Memory B cell (primary cell): ENCODE measurements at regions not wholly inside any gene's neighbourhood (a gene's known extent, or its start where the extent isn't known, plus 50 kb on each side); places are given as distances from the start of the nearest gene placed in this dataset.
"Not testable (repeated sequence)": the region's sequence is repeated elsewhere in the genome, so short reads cannot be mapped to it uniquely, and the experiment has no call there.

Experiments
- ATAC-seq: fragments of 150-1000 bp; cut with Tn5 transposase; 2 replicates; pipeline ENCODE4 v1.10.0; 2021; ENCODE audit warnings: low read depth, mild to moderate bottlenecking, moderate library complexity
- DNase-seq, 2 donors: peaks; one replicate each; pipeline ENCODE4 v3.0.0; 2022; ENCODE audit warnings: low spot score in 2 of 2
- H3K27ac Mint-ChIP-seq: one replicate; pipeline ENCODE4 v1.8.0; 2022; ENCODE audit warnings: mild to moderate bottlenecking, moderate library complexity, mixed read lengths
- H3K27me3 Mint-ChIP-seq: one replicate; pipeline ENCODE4 v1.8.0; 2022; ENCODE audit warnings: mixed read lengths
- H3K36me3 Mint-ChIP-seq: one replicate; pipeline ENCODE4 v1.8.0; 2022; ENCODE audit warnings: mild to moderate bottlenecking, mixed read lengths
- H3K4me1 Mint-ChIP-seq: one replicate; pipeline ENCODE4 v1.8.0; 2022; ENCODE audit warnings: mixed read lengths
- H3K4me3 Mint-ChIP-seq: one replicate; pipeline ENCODE4 v1.8.0; 2022; ENCODE audit warnings: mild to moderate bottlenecking, moderate library complexity, mixed read lengths
- H3K9me3 Mint-ChIP-seq: one replicate; pipeline ENCODE4 v1.8.0; 2022; ENCODE audit warnings: mixed read lengths

DNA sequence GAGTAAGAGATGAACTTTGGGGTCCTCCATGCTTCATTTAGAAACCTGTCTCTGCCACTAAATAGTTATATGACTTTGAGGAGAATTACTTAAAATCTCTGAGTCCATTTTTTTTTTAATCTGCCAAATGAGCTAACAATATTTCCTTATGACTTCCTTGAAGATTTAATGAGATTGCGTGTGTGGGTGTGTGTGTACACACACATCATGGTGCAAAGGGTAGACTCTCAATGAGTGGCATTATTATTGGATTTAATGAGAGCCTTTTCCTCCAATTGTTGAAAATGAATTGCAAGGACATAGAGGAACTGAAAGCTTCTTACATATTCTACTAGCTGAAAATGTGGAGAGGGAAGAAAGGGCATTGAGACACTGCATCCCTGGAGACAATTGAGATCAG lies 573.5 kb upstream of the LUZP2 start:
- ATAC-seq (no peak), DNase-seq (no peak)
- Mint-ChIP-seq H3K4me3 (no peak overlapping the region), H3K9me3 (peaks cover 3% of the 10 kb centered on the region), H3K27me3 (no peaks in the 10 kb centered on the region), H3K4me1 (no peaks in the 10 kb centered on the region), H3K36me3 (no peaks in the 10 kb centered on the region), H3K27ac (no peak overlapping the region)

DNA sequence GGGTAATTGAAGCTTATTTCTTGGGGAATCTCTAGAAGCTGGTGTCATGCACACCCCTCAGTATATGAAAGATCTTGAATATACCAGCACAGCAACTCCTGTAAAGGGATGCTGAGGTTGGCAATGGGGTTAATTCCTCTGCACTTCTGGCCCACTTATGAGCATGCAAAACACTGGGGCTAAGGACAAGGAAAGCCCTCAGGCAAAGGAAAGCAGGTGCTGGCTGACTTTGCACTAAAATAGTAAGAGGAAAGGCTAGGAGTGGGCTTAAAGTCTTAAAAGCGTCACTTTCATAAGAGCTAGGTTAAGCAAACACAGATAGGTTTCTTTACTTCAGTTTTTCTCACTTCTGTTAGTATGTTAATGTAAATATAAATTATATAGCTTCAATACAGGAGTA lies 572.6 kb upstream of the LUZP2 start:
- Mint-ChIP-seq H3K27me3 (no peaks in the 10 kb centered on the region), H3K4me1 (no peaks in the 10 kb centered on the region), H3K27ac (no peak overlapping the region), H3K9me3 (peaks cover 2% of the 10 kb centered on the region), H3K36me3 (no peaks in the 10 kb centered on the region), H3K4me3 (no peak overlapping the region)
- ATAC-seq (no peak), DNase-seq (no peak)

GRCh38 chr11:23931443-23931842 lies 565.4 kb upstream of the LUZP2 start:
- Mint-ChIP-seq H3K4me1 (no peaks in the 10 kb centered on the region), H3K9me3 (peaks cover 3% of the 10 kb centered on the region), H3K4me3 (no peak overlapping the region), H3K36me3 (no peaks in the 10 kb centered on the region), H3K27me3 (no peaks in the 10 kb centered on the region), H3K27ac (no peak overlapping the region)
- DNase-seq (no peak), ATAC-seq (no peak)

GRCh38 chr11:23932485-23932898 lies 564.4 kb upstream of the LUZP2 start:
- Mint-ChIP-seq H3K4me3 (no peak overlapping the region), H3K36me3 (no peaks in the 10 kb centered on the region), H3K9me3 (peaks cover 3% of the 10 kb centered on the region), H3K27ac (no peak overlapping the region), H3K27me3 (no peaks in the 10 kb centered on the region), H3K4me1 (no peaks in the 10 kb centered on the region)
- DNase-seq: no peak
- ATAC-seq: no peak

DNA sequence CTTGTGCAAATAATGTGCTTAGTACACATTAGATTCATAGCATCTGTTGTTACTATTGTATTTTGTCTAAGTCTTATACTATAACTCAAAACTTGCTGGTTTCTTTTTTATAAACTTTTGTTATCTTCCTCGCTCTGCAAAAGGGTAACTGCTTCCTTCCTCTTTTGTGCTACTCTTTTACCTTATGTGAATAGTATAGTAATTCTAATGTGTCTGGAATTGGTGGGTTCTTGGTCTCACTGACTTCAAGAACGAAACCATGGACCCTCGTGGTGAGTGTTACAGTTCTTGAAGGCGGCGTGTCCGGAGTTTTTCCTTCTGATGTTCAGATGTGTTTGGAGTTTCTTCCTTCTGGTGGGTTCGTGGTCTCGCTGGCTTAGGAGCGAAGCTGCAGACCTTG lies 563.1 kb upstream of the LUZP2 start:
- H3K9me3 Mint-ChIP-seq: peaks cover 3% of the 10 kb centered on the region
- DNase-seq: no peak
- no peaks in the 10 kb centered on the region for H3K36me3 Mint-ChIP-seq
- H3K27me3 Mint-ChIP-seq: no peaks in the 10 kb centered on the region
- no peak overlapping the region for H3K4me3 Mint-ChIP-seq
- ATAC-seq: no peak
- H3K27ac Mint-ChIP-seq: no peak overlapping the region
- H3K4me1 Mint-ChIP-seq: no peaks in the 10 kb centered on the region

DNA sequence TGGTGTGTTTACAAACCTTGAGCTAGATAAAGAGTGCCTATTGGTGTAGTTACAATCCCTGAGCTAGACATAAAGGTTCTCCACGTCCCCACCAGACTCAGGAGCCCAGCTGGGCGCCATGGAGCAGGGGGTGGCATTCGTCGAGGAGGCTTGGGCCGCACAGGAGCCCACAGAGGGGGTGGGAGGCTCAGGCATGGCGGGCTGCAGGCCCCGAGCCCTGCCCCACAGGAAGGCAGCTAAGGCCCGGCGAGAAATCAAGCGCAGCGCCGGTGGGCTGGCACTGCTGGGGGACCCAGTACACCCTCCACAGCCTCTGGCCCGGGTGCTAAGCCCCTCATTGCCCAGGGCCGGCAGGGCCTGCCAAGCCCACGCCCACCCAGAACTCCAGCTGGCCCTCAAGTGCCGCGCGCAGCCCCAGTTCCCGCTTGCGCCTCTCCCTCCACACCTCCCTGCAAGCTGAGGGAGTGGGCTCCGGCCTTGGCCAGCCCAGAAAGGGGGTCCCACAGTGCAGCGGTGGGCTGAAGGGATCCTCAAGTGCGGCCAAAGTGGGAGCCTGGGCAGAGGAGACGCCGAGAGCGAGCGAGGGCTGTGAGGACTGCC lies 562.1 kb upstream of the LUZP2 start:
- H3K27me3 Mint-ChIP-seq, ATAC-seq, DNase-seq, H3K36me3 Mint-ChIP-seq, H3K4me3 Mint-ChIP-seq, H3K9me3 Mint-ChIP-seq, H3K4me1 Mint-ChIP-seq, H3K27ac Mint-ChIP-seq: not testable (repeated sequence)

GRCh38 chr11:23942117-23942815 lies 554.6 kb upstream of the LUZP2 start:
- not testable (repeated sequence) for ATAC-seq, H3K27ac Mint-ChIP-seq, H3K9me3 Mint-ChIP-seq, DNase-seq, H3K4me1 Mint-ChIP-seq, H3K27me3 Mint-ChIP-seq, H3K36me3 Mint-ChIP-seq, H3K4me3 Mint-ChIP-seq

- H3K4me3 Mint-ChIP-seq: no peak overlapping the region
- H3K4me1 Mint-ChIP-seq: no peaks in the 10 kb centered on the region
- H3K27me3 Mint-ChIP-seq: no peaks in the 10 kb centered on the region
- DNase-seq (no peak), ATAC-seq (no peak)
- no peaks in the 10 kb centered on the region for H3K9me3 Mint-ChIP-seq
- H3K27ac Mint-ChIP-seq: no peak overlapping the region
- no peaks in the 10 kb centered on the region for H3K36me3 Mint-ChIP-seq
These were observed 551.9 kb upstream of the LUZP2 start for GRCh38 chr11:23944923-23945322.

DNA sequence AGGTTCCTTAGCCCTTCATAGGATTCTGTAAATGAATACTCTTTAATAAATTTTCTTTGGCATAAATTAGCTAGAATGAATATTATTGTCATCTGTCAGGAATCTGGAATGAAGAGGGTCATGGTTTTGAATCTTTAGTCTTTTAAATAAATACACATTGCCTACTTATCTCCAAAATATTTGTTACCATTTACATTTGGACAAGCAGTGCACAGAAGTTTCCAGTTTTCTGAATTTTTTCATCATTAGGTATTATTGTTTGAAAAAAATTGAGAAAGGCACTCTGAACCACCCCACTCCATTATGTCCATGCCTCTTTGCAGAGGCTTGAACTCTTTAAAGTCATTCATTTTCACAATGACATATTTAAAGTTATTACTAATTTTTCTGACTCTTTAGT lies 549.0 kb upstream of the LUZP2 start:
- Mint-ChIP-seq H3K9me3 (peaks cover 1% of the 10 kb centered on the region), H3K27me3 (no peaks in the 10 kb centered on the region), H3K4me1 (no peaks in the 10 kb centered on the region), H3K4me3 (no peak overlapping the region), H3K36me3 (no peaks in the 10 kb centered on the region), H3K27ac (no peak overlapping the region)
- DNase-seq (no peak), ATAC-seq (no peak)

DNA sequence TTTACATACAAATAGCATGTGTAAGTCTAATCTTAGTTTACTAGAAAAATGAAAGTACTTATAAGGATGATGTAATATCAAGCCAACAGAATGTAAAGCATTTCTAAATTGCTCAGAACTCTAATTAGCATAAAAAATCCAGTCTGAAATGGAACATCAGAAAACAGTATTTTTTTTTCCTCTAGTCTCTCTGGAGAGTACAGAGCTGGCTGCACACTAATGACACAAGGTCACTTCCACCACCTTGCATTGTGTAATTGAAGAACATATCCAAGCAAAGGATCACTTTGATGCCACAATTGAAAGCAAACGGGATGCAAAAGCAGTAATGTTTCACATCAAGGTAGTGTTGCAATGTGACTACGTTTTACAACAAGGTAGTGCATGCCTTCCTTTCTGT lies 548.0 kb upstream of the LUZP2 start:
- Mint-ChIP-seq H3K9me3 (peaks cover 1% of the 10 kb centered on the region), H3K36me3 (no peaks in the 10 kb centered on the region), H3K4me1 (no peaks in the 10 kb centered on the region), H3K27ac (no peak overlapping the region), H3K27me3 (no peaks in the 10 kb centered on the region), H3K4me3 (no peak overlapping the region)
- ATAC-seq (no peak), DNase-seq (no peak)

DNA sequence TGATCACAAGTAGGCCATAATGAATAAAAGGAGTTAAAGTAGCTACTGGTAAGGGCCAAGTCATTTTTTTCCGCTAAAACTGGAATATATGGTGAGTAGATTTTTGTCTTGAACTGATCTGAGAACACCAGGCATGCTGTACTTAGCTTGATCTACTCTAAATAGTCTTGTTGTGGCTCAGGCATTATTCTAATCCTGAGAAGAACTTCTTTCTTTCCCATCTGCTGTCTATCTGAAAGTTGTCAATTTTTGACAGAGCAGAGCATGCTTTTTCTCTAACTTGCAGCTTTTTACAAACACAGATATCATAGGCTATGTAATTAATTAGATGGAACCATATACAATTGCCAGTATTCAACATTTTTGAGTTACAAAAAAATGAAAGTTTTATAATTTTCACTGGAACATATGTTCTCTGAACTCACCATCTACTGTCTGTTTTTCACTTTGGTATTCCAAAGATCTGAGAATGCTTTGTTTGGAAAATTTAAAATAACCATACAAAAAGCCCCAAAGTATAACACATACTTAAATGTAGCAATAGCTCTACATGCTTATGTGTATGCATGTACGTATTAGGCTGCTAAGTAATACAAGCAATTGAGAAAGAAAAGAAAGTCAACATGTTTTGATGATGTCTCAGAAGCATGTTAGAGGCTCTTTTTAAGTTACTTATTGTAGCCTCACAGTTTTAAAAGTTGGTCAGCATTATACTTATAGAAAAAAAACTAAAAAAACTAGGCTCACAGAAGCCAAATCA lies 542.7 kb upstream of the LUZP2 start:
- ATAC-seq: no peak
- peaks cover 1% of the 10 kb centered on the region for H3K9me3 Mint-ChIP-seq
- no peaks in the 10 kb centered on the region for H3K36me3 Mint-ChIP-seq
- H3K27me3 Mint-ChIP-seq: no peaks in the 10 kb centered on the region
- DNase-seq: no peak
- no peak overlapping the region for H3K27ac Mint-ChIP-seq
- no peak overlapping the region for H3K4me3 Mint-ChIP-seq
- H3K4me1 Mint-ChIP-seq: no peaks in the 10 kb centered on the region

GRCh38 chr11:23954730-23955129 lies 542.1 kb upstream of the LUZP2 start:
- H3K27ac Mint-ChIP-seq: no peak overlapping the region
- H3K9me3 Mint-ChIP-seq: peaks cover 1% of the 10 kb centered on the region
- ATAC-seq (no peak), DNase-seq (no peak)
- no peaks in the 10 kb centered on the region for H3K36me3 Mint-ChIP-seq
- no peak overlapping the region for H3K4me3 Mint-ChIP-seq
- H3K27me3 Mint-ChIP-seq: no peaks in the 10 kb centered on the region
- no peaks in the 10 kb centered on the region for H3K4me1 Mint-ChIP-seq

DNA sequence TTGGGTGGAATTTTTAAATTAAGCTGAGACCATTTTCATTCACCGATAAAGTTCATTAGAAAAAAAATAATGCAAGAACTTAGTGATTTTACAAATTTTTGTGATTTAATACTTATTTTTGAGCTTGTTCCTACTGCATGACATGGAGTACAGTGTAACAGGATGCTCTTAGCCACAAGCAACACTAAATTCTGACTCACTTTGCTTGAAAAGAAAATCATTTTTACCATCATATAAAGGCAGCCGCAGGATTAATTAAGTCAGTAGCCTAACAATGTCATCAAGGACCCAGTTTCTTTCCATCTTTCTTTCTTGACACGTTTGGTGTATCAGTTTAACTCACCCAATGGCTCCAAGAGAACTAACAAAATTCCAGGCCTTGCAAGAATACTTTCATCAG lies 540.3 kb upstream of the LUZP2 start:
- Mint-ChIP-seq H3K27me3 (no peaks in the 10 kb centered on the region), H3K4me3 (no peak overlapping the region), H3K27ac (no peak overlapping the region), H3K4me1 (no peaks in the 10 kb centered on the region), H3K36me3 (no peaks in the 10 kb centered on the region), H3K9me3 (peaks cover 1% of the 10 kb centered on the region)
- DNase-seq (no peak), ATAC-seq (no peak)

DNA sequence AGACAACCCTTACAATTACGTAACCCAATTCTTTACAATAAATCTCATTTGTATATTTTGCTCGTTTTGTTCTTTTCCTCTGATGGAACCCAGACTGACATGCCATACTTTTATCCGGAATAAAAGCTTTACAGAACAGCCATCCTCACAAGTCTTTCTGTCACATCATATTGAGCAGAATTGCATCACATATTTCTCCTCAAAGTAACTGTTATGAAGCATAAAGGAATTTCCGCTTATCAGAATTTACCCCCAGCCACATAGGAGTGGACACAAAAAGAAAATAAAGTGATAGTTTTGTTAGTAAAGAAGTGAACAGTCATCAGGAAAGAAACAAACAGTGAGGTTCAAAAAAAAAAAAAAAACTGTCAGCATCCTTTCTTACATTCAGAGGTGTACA lies 539.5 kb upstream of the LUZP2 start:
- ATAC-seq (no peak), DNase-seq (no peak)
- H3K27ac Mint-ChIP-seq: no peak overlapping the region
- no peaks in the 10 kb centered on the region for H3K36me3 Mint-ChIP-seq
- H3K27me3 Mint-ChIP-seq: no peaks in the 10 kb centered on the region
- no peaks in the 10 kb centered on the region for H3K9me3 Mint-ChIP-seq
- no peak overlapping the region for H3K4me3 Mint-ChIP-seq
- no peaks in the 10 kb centered on the region for H3K4me1 Mint-ChIP-seq
